ENCODE measurements at regions not wholly inside any gene's neighbourhood (a gene's known extent, or its start where the extent isn't known, plus 50 kb on each side); places are given as distances from the start of the nearest gene placed in this dataset.

GRCh38 chr4:24114444-24114843 lies 224.6 kb upstream of the PPARGC1A start:
- intact Hi-C loops (cut with micrococcal nuclease): no loop called here
- CTCF ChIA-PET: no interaction called here
- no peak for FAIRE-seq

More at GRCh38 chr4:24114444-24114843, 224.6 kb upstream of the PPARGC1A start:
- no peaks in the 10 kb centered on the region for H3K79me2 ChIP-seq (ENCODE audit: control insufficient read depth, insufficient read depth, low read length)
- no peaks in the 10 kb centered on the region for H4K20me1 ChIP-seq (replicated peaks; ENCODE audit: control insufficient read depth, extremely low read depth, insufficient read depth, low read length)
- TF ChIP-seq POLR2AphosphoS5 (IDR thresholded peaks at IDR 0.05; ENCODE audit: insufficient read depth, low read depth, low read length) (no peak), MYC (IDR thresholded peaks at IDR 0.05; ENCODE audit: low read depth, low read length) (no peak), POLR2A (IDR thresholded peaks at IDR 0.05; ENCODE audit: low read depth, low read length) (no peak), JUN (IDR thresholded peaks at IDR 0.05; ENCODE audit: borderline replicate concordance, insufficient read depth, insufficient read length, low read depth) (no peak), FOS (IDR thresholded peaks at IDR 0.05; ENCODE audit: borderline replicate concordance, insufficient read depth, low read length) (no peak), GATA2 (IDR thresholded peaks at IDR 0.05; ENCODE audit: insufficient read depth, insufficient read length, low read depth, low read length) (no peak), EZH2 (IDR thresholded peaks at IDR 0.05; ENCODE audit: borderline replicate concordance, low read depth, low read length, severe bottlenecking) (no peak), MAX (IDR thresholded peaks at IDR 0.05; ENCODE audit: insufficient read depth, insufficient read length) (no peak), CTCF (IDR thresholded peaks at IDR 0.05; ENCODE audit: extremely low read depth in 1 of 2, insufficient read depth in 1 of 2, low read depth in 1 of 2, low read length in 2 of 2) (no peak)
- no peak overlapping the region for H3K27ac ChIP-seq (ENCODE audit: insufficient read depth, low read depth, low read length)
- H3K9me1 ChIP-seq (replicated peaks; ENCODE audit: control insufficient read depth, extremely low read depth, insufficient read depth, low read length): no peaks in the 10 kb centered on the region
- H3K4me2 ChIP-seq (ENCODE audit: insufficient read depth, low read length): no peak overlapping the region
- peaks cover 2% of the 10 kb centered on the region for H3K9me3 ChIP-seq (replicated peaks; ENCODE audit: control insufficient read depth, insufficient read depth, low read length)
- no peak overlapping the region for H2AFZ ChIP-seq (ENCODE audit: low read depth, low read length)
- H3K36me3 ChIP-seq (ENCODE audit: control insufficient read depth in 2 of 2, extremely low read depth in 1 of 2, insufficient read depth in 2 of 2, low read length in 2 of 2): no peaks in the 10 kb centered on the region
- H3K9ac ChIP-seq (replicated peaks; ENCODE audit: extremely low read depth, insufficient read depth, low read length): no peak overlapping the region
- no TSS peak for BruUV-seq (replicated peaks)
- H3K4me3 ChIP-seq (replicated peaks in 1 of 3; ENCODE audit: insufficient read depth in 1 of 3, low read depth in 1 of 3, low read length in 3 of 3): no peak overlapping the region
- no peaks in the 10 kb centered on the region for H3K27me3 ChIP-seq (ENCODE audit: control insufficient read depth in 2 of 2, insufficient read depth in 2 of 2, low read length in 2 of 2)
- DNase-seq (ENCODE audit: low read depth, low spot score): no peak
- dilution Hi-C loops (cut with MboI; ENCODE audit: extremely low pct_ligation_motif_present, low sequenced_read_pairs): no loop called here
- POLR2A ChIA-PET: no interaction called here
- H3K4me1 ChIP-seq (ENCODE audit: control insufficient read depth, extremely low read depth, insufficient read depth, low read length): no peaks in the 10 kb centered on the region

Measured in endothelial cell of umbilical vein (primary cell).